NCI-H524 treated with DMSO at 0.1 percent for 48 hours (cell line): ENCODE measurements at regions not wholly inside any gene's neighbourhood (a gene's known extent, or its start where the extent isn't known, plus 50 kb on each side); places are given as distances from the start of the nearest gene placed in this dataset.

ENCODE experiments used
- DNase-seq: peaks from one replicate; lab custom pipeline; 2025; lab: John Stamatoyannopoulos, UW

- no peak for DNase-seq
Observed at GRCh38 chr12:42859612-42860011, 270.1 kb upstream of the PRICKLE1 start.

GRCh38 chr12:42857106-42857505 is 267.6 kb upstream of the PRICKLE1 start:
- no peak for DNase-seq

- no peak for DNase-seq
Observed at GRCh38 chr12:42855362-42855950, 265.9 kb upstream of the PRICKLE1 start.

- no peak for DNase-seq
Observed at GRCh38 chr12:42854826-42855225, 265.3 kb upstream of the PRICKLE1 start.

- DNase-seq, result no peak
Observed at GRCh38 chr12:42854208-42854607, 264.7 kb upstream of the PRICKLE1 start.

- no peak for DNase-seq
Observed at GRCh38 chr12:42853370-42854140, 264.0 kb upstream of the PRICKLE1 start.

- DNase-seq, result no peak
Observed at GRCh38 chr12:42846782-42847181, 257.2 kb upstream of the PRICKLE1 start.

GRCh38 chr12:42834062-42834461 is 244.5 kb upstream of the PRICKLE1 start:
- DNase-seq, result no peak

- no peak for DNase-seq
Observed at GRCh38 chr12:42828836-42829235, 239.3 kb upstream of the PRICKLE1 start.

- DNase-seq, result no peak
Observed at GRCh38 chr12:42824327-42824726, 234.8 kb upstream of the PRICKLE1 start.

- DNase-seq, result no peak
Observed at GRCh38 chr12:42823679-42824078, 234.1 kb upstream of the PRICKLE1 start.

GRCh38 chr12:42819846-42820245 is 230.3 kb upstream of the PRICKLE1 start:
- DNase-seq, result no peak

- no peak for DNase-seq
Observed at GRCh38 chr12:42815068-42815467, 225.5 kb upstream of the PRICKLE1 start.

GRCh38 chr12:42812871-42813270 is 223.3 kb upstream of the PRICKLE1 start:
- no peak for DNase-seq

GRCh38 chr12:42812086-42812485 is 222.5 kb upstream of the PRICKLE1 start:
- DNase-seq, result no peak

- DNase-seq, result no peak
Observed at GRCh38 chr12:42810006-42810405, 220.5 kb upstream of the PRICKLE1 start.

GRCh38 chr12:42809226-42809625 is 219.7 kb upstream of the PRICKLE1 start:
- DNase-seq, result no peak

- no peak for DNase-seq
Observed at GRCh38 chr12:42807766-42808165, 218.2 kb upstream of the PRICKLE1 start.

- no peak for DNase-seq
Observed at GRCh38 chr12:42807251-42807650, 217.7 kb upstream of the PRICKLE1 start.

GRCh38 chr12:42804928-42805327 is 215.4 kb upstream of the PRICKLE1 start:
- DNase-seq, result no peak

- DNase-seq, result no peak
Observed at GRCh38 chr12:42802785-42803189, 213.2 kb upstream of the PRICKLE1 start.

- no peak for DNase-seq
Observed at GRCh38 chr12:42801271-42801670, 211.7 kb upstream of the PRICKLE1 start.

GRCh38 chr12:42799966-42800365 is 210.4 kb upstream of the PRICKLE1 start:
- no peak for DNase-seq
